A673 (cell line): ENCODE measurements at regions not wholly inside any gene's neighbourhood (a gene's known extent, or its start where the extent isn't known, plus 50 kb on each side); places are given as distances from the start of the nearest gene placed in this dataset.
"Not testable (repeated sequence)": the region's sequence is repeated elsewhere in the genome, so short reads cannot be mapped to it uniquely, and the experiment has no call there.

Source experiments
- BruUV-seq: library from RNA; stranded (reverse); fragments of 400-500 nt; replicated peaks from 2 replicates; lab custom pipeline; 2021; lab: Mats Ljungman, UMichigan
- CTCF ChIA-PET: fragments of 300-600 bp; sonication (Branson Sonifier 250); formaldehyde crosslinking; loops from one replicate; lab custom pipeline; 2022; ENCODE audit warnings: antibody characterized with exemption; lab: Charles Lee
- POLR2A ChIA-PET: fragments of 300-600 bp; sonication (Branson Sonifier 250); formaldehyde crosslinking; loops from one replicate; lab custom pipeline; 2022; ENCODE audit warnings: antibody characterized with exemption; ENCODE audit not compliant: low non-redundant PET; lab: Charles Lee
- DNase-seq: peaks from one replicate; pipeline ENCODE4 v3.0.0-alpha.2; 2015; ENCODE audit warnings: low spot score
- H3K27ac ChIP-seq: fragments of 200-600 bp; sonication (generic); 2 replicates; pipeline ENCODE4 v1.5.1; 2016; ENCODE audit warnings: mixed run types, low read depth, mild to moderate bottlenecking, mixed read lengths, antibody characterized with exemption, low read length; ENCODE audit not compliant: poor library complexity, severe bottlenecking
- H3K27me3 ChIP-seq: fragments of 200-600 bp; sonication (generic); replicated peaks from 2 replicates; pipeline ENCODE4 v1.6.1; 2017; ENCODE audit warnings: mixed run types, low read depth, mild to moderate bottlenecking, mixed read lengths, antibody characterized with exemption, low read length; ENCODE audit not compliant: insufficient read depth, poor library complexity
- H3K36me3 ChIP-seq: fragments of 200-600 bp; sonication (generic); 2 replicates; pipeline ENCODE4 v1.6.1; 2016; ENCODE audit warnings: mixed run types, mild to moderate bottlenecking, mixed read lengths, antibody characterized with exemption, low read length; ENCODE audit not compliant: insufficient read depth, poor library complexity, severe bottlenecking
- H3K4me1 ChIP-seq: fragments of 200-600 bp; sonication (generic); 2 replicates; pipeline ENCODE4 v1.6.1; 2017; ENCODE audit warnings: mixed run types, mild to moderate bottlenecking, mixed read lengths, antibody characterized with exemption, low read length; ENCODE audit not compliant: insufficient read depth, poor library complexity, severe bottlenecking
- H3K4me3 ChIP-seq: fragments of 200-600 bp; sonication (generic); 2 replicates; pipeline ENCODE4 v1.5.1; 2016; ENCODE audit warnings: low read depth, mixed run types, mild to moderate bottlenecking, mixed read lengths, low read length; ENCODE audit not compliant: poor library complexity, severe bottlenecking
- H3K9me3 ChIP-seq: fragments of 200-600 bp; sonication (generic); 2 replicates; pipeline ENCODE4 v1.6.1; 2016; ENCODE audit warnings: mixed run types, low read depth, mild to moderate bottlenecking, mixed read lengths, antibody characterized with exemption, low read length; ENCODE audit not compliant: poor library complexity, severe bottlenecking
- CTCF ChIP-seq: fragments of 300-800, 200-600 bp; sonication (generic); conservative IDR thresholded peaks from 2 replicates; pipeline ENCODE4 v1.5.1; 2017; ENCODE audit warnings: low read depth, mild to moderate bottlenecking, antibody characterized with exemption, low read length, moderate library complexity, mixed read lengths
- EZH2 ChIP-seq: fragments of 200-600 bp; sonication (generic); IDR thresholded peaks from 2 replicates; pipeline ENCODE4 v1.6.1; 2017; ENCODE audit warnings: borderline replicate concordance, low read depth, mild to moderate bottlenecking, mixed read lengths, antibody characterized with exemption, low read length; ENCODE audit not compliant: poor library complexity, severe bottlenecking
- intact Hi-C: fragments of 100-400 bp; cut with micrococcal nuclease; formaldehyde crosslinking; loops from one replicate; pipeline ENCODE4 v1.10.0; 2022; ENCODE audit not compliant: unreplicated experiment

GRCh38 chr21:31788581-31788980 lies 56.7 kb upstream of the SCAF4 start:
- Histone ChIP-seq H3K9me3 (no peaks in the 10 kb centered on the region), H3K4me1 (no peaks in the 10 kb centered on the region), H3K27ac (no peak overlapping the region), H3K4me3 (no peak overlapping the region), H3K36me3 (no peaks in the 10 kb centered on the region), H3K27me3 (peaks cover 4% of the 10 kb centered on the region)
- no peak for DNase-seq
- ChIA-PET POLR2A (no interaction called here), CTCF (no interaction called here)
- TF ChIP-seq EZH2 (no peak), CTCF (no peak)
- intact Hi-C loops = no loop called here
- no TSS peak for BruUV-seq

DNA sequence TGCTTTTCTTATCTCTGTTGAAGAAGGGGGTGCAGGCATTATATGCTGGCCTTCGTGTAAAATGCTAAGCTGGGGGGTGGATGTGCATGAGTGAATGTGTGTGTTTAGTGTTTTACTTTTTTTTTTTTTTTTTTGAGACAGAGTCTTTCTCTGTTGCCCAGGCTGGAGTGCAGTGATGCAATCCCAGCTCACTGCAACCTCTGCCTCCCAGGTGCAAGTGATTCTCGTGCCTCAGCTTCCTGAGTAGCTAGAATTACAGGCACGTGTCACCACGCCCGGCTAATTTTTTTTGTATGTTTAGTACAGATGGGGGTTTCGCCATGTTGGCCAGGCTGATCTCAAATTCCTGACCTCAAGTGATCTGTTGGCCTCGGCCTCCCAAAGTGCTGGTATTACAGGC lies 55.8 kb upstream of the SCAF4 start:
- POLR2A ChIA-PET, intact Hi-C loops, BruUV-seq: not testable (repeated sequence)

GRCh38 chr21:31786164-31786920 lies 54.4 kb upstream of the SCAF4 start:
- intact Hi-C loops = loop anchor here (1.0 kb wide), 1 partner anchor 472 kb away; no protein-coding TSS in a partner anchor
- H3K27me3 ChIP-seq = no peaks in the 10 kb centered on the region
- ChIA-PET POLR2A (no interaction called here), CTCF (interaction anchor here (0.5 to 1.2 kb wide), 4 partner anchors 28 to 472 kb away, joined by 3 to 9 read pairs (median 3); no protein-coding TSS in a partner anchor)
- no TSS peak for BruUV-seq
- no peak overlapping the region for H3K4me3 ChIP-seq
- H3K4me1 ChIP-seq = no peaks in the 10 kb centered on the region
- no peak; the same call in 1 of the 2 replicates for TF ChIP-seq CTCF
- TF ChIP-seq EZH2 = no peak
- no peaks in the 10 kb centered on the region for H3K9me3 ChIP-seq
- no peak for DNase-seq
- H3K36me3 ChIP-seq = no peaks in the 10 kb centered on the region
- no peak overlapping the region for H3K27ac ChIP-seq

More for the DNA sequence above, 55.8 kb upstream of the SCAF4 start:
- DNase-seq, CTCF ChIA-PET, H3K36me3 ChIP-seq, H3K4me1 ChIP-seq, H3K9me3 ChIP-seq, H3K27me3 ChIP-seq, H3K27ac ChIP-seq, H3K4me3 ChIP-seq: not testable (repeated sequence)
